Astrocyte (in vitro differentiated cells and primary cell): ENCODE measurements at regions not wholly inside any gene's neighbourhood (a gene's known extent, or its start where the extent isn't known, plus 50 kb on each side); places are given as distances from the start of the nearest gene placed in this dataset.

Experiments used
- EZH2 ChIP-seq: IDR thresholded peaks from 2 replicates; pipeline ENCODE4 v1.6.1; 2012; ENCODE audit warnings: mild to moderate bottlenecking, low read length, inconsistent platforms; ENCODE audit not compliant: insufficient read depth
- TF ChIP-seq, protein P1 (sequence below): IDR thresholded peaks from 2 replicates; pipeline ENCODE4 v1.5.1; 2011; ENCODE audit warnings: low read depth, mild to moderate bottlenecking, inconsistent platforms, low read length, moderate library complexity; ENCODE audit not compliant: insufficient read depth

DNA sequence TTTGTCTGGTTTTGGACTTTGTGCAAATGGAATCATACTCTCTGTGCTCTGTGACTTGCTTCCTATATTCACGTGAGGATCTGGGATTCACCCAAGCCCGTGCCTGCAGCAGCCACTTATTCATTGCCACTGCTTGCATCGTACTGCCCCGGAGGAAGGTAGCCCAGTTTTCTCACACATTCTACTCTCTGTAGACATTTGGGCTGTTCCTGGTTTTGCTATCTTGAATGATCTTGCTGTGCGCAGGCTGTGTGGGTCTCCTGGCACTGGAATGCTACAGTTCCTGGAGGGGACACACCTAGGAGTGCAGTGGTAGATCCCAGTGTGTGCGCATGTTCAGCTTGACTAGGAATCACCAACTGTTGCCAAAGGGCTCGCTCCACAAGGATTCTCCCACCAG lies 99.2 kb upstream of the BOD1 start:
- TF ChIP-seq, protein P1, sequence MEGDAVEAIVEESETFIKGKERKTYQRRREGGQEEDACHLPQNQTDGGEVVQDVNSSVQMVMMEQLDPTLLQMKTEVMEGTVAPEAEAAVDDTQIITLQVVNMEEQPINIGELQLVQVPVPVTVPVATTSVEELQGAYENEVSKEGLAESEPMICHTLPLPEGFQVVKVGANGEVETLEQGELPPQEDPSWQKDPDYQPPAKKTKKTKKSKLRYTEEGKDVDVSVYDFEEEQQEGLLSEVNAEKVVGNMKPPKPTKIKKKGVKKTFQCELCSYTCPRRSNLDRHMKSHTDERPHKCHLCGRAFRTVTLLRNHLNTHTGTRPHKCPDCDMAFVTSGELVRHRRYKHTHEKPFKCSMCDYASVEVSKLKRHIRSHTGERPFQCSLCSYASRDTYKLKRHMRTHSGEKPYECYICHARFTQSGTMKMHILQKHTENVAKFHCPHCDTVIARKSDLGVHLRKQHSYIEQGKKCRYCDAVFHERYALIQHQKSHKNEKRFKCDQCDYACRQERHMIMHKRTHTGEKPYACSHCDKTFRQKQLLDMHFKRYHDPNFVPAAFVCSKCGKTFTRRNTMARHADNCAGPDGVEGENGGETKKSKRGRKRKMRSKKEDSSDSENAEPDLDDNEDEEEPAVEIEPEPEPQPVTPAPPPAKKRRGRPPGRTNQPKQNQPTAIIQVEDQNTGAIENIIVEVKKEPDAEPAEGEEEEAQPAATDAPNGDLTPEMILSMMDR, result no peak
- TF ChIP-seq EZH2, result no peak
